ENCODE measurements at regions not wholly inside any gene's neighbourhood (a gene's known extent, or its start where the extent isn't known, plus 50 kb on each side); places are given as distances from the start of the nearest gene placed in this dataset.
"Not testable (repeated sequence)": the region's sequence is repeated elsewhere in the genome, so short reads cannot be mapped to it uniquely, and the experiment has no call there.

DNA sequence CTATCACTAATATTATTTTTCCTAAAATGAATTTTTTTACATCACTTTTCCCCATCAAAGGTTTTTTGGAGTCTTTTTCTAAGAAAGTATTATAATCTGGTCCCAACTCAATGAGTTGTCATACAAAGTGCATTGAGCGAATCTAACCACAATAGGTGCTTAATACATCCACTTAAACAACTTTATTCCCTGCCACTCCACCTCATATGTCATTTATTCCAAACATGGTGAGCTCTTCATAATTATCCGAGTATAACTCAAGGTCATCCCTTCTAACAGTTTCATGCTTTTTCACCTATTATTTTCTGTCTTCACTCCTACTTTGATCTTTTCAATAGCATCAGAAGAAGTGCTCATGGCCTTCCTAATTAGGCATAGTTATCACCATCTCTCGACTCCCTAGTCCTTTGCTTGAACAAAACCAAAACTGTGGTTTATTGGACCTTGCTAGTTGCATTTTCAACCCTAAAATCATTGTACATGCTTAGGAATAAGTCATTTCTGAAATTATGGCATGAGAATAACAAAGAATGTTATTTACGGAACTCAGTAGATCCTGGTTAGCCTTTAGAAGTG lies 754.7 kb upstream of the CTNND2 start:
- H3K4me3 ChIP-seq, result no peak overlapping the region
- no peaks in the 10 kb centered on the region for H3K4me1 ChIP-seq
- intact Hi-C loops (cut with DNase I; ENCODE audit: low total_unique reads), result no loop called here
- 75 to 88% (median 77%) methylated on average over 4 of the region's 4 CpGs for WGBS, 5 donors
- H3K27ac ChIP-seq, result no peak overlapping the region
- TF ChIP-seq POLR2A (IDR thresholded peaks at IDR 0.05), result no peak
- TF ChIP-seq, protein P1, sequence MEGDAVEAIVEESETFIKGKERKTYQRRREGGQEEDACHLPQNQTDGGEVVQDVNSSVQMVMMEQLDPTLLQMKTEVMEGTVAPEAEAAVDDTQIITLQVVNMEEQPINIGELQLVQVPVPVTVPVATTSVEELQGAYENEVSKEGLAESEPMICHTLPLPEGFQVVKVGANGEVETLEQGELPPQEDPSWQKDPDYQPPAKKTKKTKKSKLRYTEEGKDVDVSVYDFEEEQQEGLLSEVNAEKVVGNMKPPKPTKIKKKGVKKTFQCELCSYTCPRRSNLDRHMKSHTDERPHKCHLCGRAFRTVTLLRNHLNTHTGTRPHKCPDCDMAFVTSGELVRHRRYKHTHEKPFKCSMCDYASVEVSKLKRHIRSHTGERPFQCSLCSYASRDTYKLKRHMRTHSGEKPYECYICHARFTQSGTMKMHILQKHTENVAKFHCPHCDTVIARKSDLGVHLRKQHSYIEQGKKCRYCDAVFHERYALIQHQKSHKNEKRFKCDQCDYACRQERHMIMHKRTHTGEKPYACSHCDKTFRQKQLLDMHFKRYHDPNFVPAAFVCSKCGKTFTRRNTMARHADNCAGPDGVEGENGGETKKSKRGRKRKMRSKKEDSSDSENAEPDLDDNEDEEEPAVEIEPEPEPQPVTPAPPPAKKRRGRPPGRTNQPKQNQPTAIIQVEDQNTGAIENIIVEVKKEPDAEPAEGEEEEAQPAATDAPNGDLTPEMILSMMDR (IDR thresholded peaks at IDR 0.05 in 8 of 11, conservative IDR thresholded peaks at IDR 0.05 in 3 of 11), result no peak
- no peaks in the 10 kb centered on the region for H3K27me3 ChIP-seq (replicated peaks in 1 of 7)
- peaks cover 0 to 58% (median 45%) of the 10 kb centered on the region in 8 donors for H3K9me3 ChIP-seq
- no peak for DNase-seq
- no peaks in the 10 kb centered on the region for H3K36me3 ChIP-seq

GRCh38 chr5:12657914-12658474 lies 753.7 kb upstream of the CTNND2 start:
- H3K4me3 ChIP-seq; intact Hi-C loops (cut with DNase I; ENCODE audit: low total_unique reads); H3K27ac ChIP-seq; DNase-seq; H3K27me3 ChIP-seq (replicated peaks in 1 of 7); H3K4me1 ChIP-seq; H3K36me3 ChIP-seq: not testable (repeated sequence)
- H3K9me3 ChIP-seq, result peaks cover 0 to 53% (median 42%) of the 10 kb centered on the region in 8 donors
- WGBS, 5 donors, result 68 to 85% (median 74%) methylated on average over 4 of the region's 4 CpGs

GRCh38 chr5:12655675-12656074 lies 751.4 kb upstream of the CTNND2 start:
- Histone ChIP-seq H3K4me1 (no peaks in the 10 kb centered on the region), H3K36me3 (no peaks in the 10 kb centered on the region), H3K9me3 (peaks cover 0 to 32% (median 26%) of the 10 kb centered on the region in 8 donors), H3K27ac (no peak overlapping the region), H3K4me3 (no peak overlapping the region), H3K27me3 (replicated peaks in 1 of 7) (no peaks in the 10 kb centered on the region)
- TF ChIP-seq POLR2AphosphoS5 (IDR thresholded peaks at IDR 0.05) (no peak), POLR2A (IDR thresholded peaks at IDR 0.05) (no peak)
- TF ChIP-seq, protein P1 (IDR thresholded peaks at IDR 0.05 in 8 of 11, conservative IDR thresholded peaks at IDR 0.05 in 3 of 11), result no peak
- intact Hi-C loops (cut with DNase I; ENCODE audit: low total_unique reads), result no loop called here
- no peak for DNase-seq
- 67 to 77% (median 72%) methylated on average over 3 of the region's 3 CpGs for WGBS, 5 donors

GRCh38 chr5:12652201-12652600 lies 748.0 kb upstream of the CTNND2 start:
- Histone ChIP-seq H3K36me3 (no peaks in the 10 kb centered on the region), H3K27ac (no peak overlapping the region), H3K9me3 (peaks cover 0 to 10% (median 0%) of the 10 kb centered on the region in 8 donors), H3K27me3 (replicated peaks in 1 of 7) (no peaks in the 10 kb centered on the region), H3K4me1 (no peaks in the 10 kb centered on the region), H3K4me3 (no peak overlapping the region)
- no peak for TF ChIP-seq POLR2A (IDR thresholded peaks at IDR 0.05)
- TF ChIP-seq POLR2AphosphoS5 (IDR thresholded peaks at IDR 0.05), result no peak
- TF ChIP-seq, protein P1 (IDR thresholded peaks at IDR 0.05 in 8 of 11, conservative IDR thresholded peaks at IDR 0.05 in 3 of 11), result no peak
- intact Hi-C loops (cut with DNase I; ENCODE audit: low total_unique reads), result no loop called here
- 77 to 87% (median 84%) methylated on average over 4 of the region's 4 CpGs for WGBS, 5 donors
- no peak for DNase-seq
